Gastrocnemius medialis (tissue), 4 donors: ENCODE measurements at regions not wholly inside any gene's neighbourhood (a gene's known extent, or its start where the extent isn't known, plus 50 kb on each side); places are given as distances from the start of the nearest gene placed in this dataset.

Source experiments
- CTCF ChIP-seq, 5 experiments: fragments of 450-650 bp in 3 of 5; fragments of 200-600 bp in 2 of 5; sonication (generic) in 2 of 5; IDR thresholded peaks in 4 of 5; conservative IDR thresholded peaks in 1 of 5; 1 replicate in 4 of 5; 2 replicates in 1 of 5; pipeline ENCODE4 v1.5.1; 2016 to 2019; ENCODE audit warnings: antibody characterized with exemption in 5 of 5, mild to moderate bottlenecking in 3 of 5, moderate library complexity in 3 of 5
- POLR2A ChIP-seq, 2 donors: fragments of 450-650 bp; IDR thresholded peaks; one replicate each; pipeline ENCODE4 v1.6.1; 2017; ENCODE audit warnings: antibody characterized with exemption in 2 of 2, mild to moderate bottlenecking in 2 of 2, moderate library complexity in 2 of 2

- TF ChIP-seq POLR2A (IDR thresholded peaks at IDR 0.05): no peak
- TF ChIP-seq CTCF (IDR thresholded peaks at IDR 0.05 in 4 of 5, conservative IDR thresholded peaks at IDR 0.05 in 1 of 5): no peak
Measured at GRCh38 chr18:980586-980985, 75.9 kb downstream of the ADCYAP1 start.
